GM12878 (cell line): ENCODE measurements at regions not wholly inside any gene's neighbourhood (a gene's known extent, or its start where the extent isn't known, plus 50 kb on each side); places are given as distances from the start of the nearest gene placed in this dataset.

Experiments used
- ATF3 ChIP-seq: IDR thresholded peaks from 2 replicates; pipeline ENCODE4 v1.6.1; 2011; ENCODE audit warnings: low read depth, mild to moderate bottlenecking, low read length, moderate library complexity, borderline replicate concordance; ENCODE audit errors: extremely low read depth
- BCL3 ChIP-seq: IDR thresholded peaks from 2 replicates; pipeline ENCODE4 v1.6.1; 2011; ENCODE audit warnings: borderline replicate concordance, low read depth, mild to moderate bottlenecking, moderate library complexity, low read length; ENCODE audit not compliant: insufficient read depth, poor library complexity, severe bottlenecking
- BMI1 ChIP-seq: fragments of 450-650 bp; IDR thresholded peaks from 2 replicates; pipeline ENCODE4 v1.6.1; 2016; ENCODE audit warnings: mild to moderate bottlenecking, moderate library complexity, borderline replicate concordance
- IKZF2 ChIP-seq, 2 experiments: fragments of 450-650 bp; IDR thresholded peaks; 2 replicates each; pipeline ENCODE4 v1.6.1; 2017; ENCODE audit warnings: mild to moderate bottlenecking in 2 of 2, moderate library complexity in 2 of 2
- JUND ChIP-seq: IDR thresholded peaks from 2 replicates; pipeline ENCODE4 v1.6.1; 2012; ENCODE audit warnings: low read depth, mild to moderate bottlenecking, low read length, improper control_type of control experiment, moderate library complexity
- KLF5 ChIP-seq: fragments of 450-650 bp; IDR thresholded peaks from 2 replicates; pipeline ENCODE4 v1.6.1; 2014; ENCODE audit warnings: mild to moderate bottlenecking; ENCODE audit not compliant: partially characterized antibody
- LARP7 ChIP-seq: fragments of 450-650 bp; IDR thresholded peaks from 2 replicates; pipeline ENCODE4 v1.6.1; 2017; ENCODE audit warnings: mild to moderate bottlenecking
- MYB ChIP-seq: fragments of 150-350 bp; IDR thresholded peaks from 2 replicates; pipeline ENCODE4 v1.6.1; 2014; ENCODE audit warnings: mild to moderate bottlenecking, low read depth, low read length, borderline replicate concordance
- NRF1 ChIP-seq: conservative IDR thresholded peaks from 2 replicates; pipeline ENCODE4 v1.6.1; 2011; ENCODE audit warnings: mild to moderate bottlenecking, low read depth, low read length, improper control_type of control experiment
- SREBF1 ChIP-seq: IDR thresholded peaks from 2 replicates; pipeline ENCODE4 v1.6.1; 2012; ENCODE audit warnings: mild to moderate bottlenecking, low read length
- SREBF2 ChIP-seq: IDR thresholded peaks from 2 replicates; pipeline ENCODE4 v1.6.1; 2012; ENCODE audit warnings: mild to moderate bottlenecking, low read length
- SUPT20H ChIP-seq: IDR thresholded peaks from 2 replicates; pipeline ENCODE4 v1.6.1; 2011; ENCODE audit warnings: low read depth, mild to moderate bottlenecking, low read length, moderate library complexity, borderline replicate concordance; ENCODE audit not compliant: control insufficient read depth
- USF2 ChIP-seq: IDR thresholded peaks from 2 replicates; pipeline ENCODE4 v1.6.1; 2011; ENCODE audit warnings: low read depth, low read length, improper control_type of control experiment, borderline replicate concordance
- TF ChIP-seq, protein P1 (sequence below): fragments of 450-650 bp; IDR thresholded peaks from 2 replicates; pipeline ENCODE4 v1.6.1; 2014; ENCODE audit warnings: mild to moderate bottlenecking

GRCh38 chr17:72507370-72507769 is 386.6 kb downstream of the SOX9 start (continued):
- TF ChIP-seq, protein P1, sequence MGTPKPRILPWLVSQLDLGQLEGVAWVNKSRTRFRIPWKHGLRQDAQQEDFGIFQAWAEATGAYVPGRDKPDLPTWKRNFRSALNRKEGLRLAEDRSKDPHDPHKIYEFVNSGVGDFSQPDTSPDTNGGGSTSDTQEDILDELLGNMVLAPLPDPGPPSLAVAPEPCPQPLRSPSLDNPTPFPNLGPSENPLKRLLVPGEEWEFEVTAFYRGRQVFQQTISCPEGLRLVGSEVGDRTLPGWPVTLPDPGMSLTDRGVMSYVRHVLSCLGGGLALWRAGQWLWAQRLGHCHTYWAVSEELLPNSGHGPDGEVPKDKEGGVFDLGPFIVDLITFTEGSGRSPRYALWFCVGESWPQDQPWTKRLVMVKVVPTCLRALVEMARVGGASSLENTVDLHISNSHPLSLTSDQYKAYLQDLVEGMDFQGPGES: no peak
- no peak for TF ChIP-seq LARP7
- TF ChIP-seq SREBF1: no peak
- no peak for TF ChIP-seq BMI1
- no peak for TF ChIP-seq BCL3
- no peak for TF ChIP-seq IKZF2 (IDR thresholded peaks at IDR 0.05)
- no peak for TF ChIP-seq KLF5
- TF ChIP-seq USF2: no peak
- TF ChIP-seq SUPT20H: no peak
- no peak for TF ChIP-seq NRF1
- no peak for TF ChIP-seq JUND
- TF ChIP-seq SREBF2: no peak
- TF ChIP-seq ATF3: no peak
- no peak for TF ChIP-seq MYB
